ENCODE measurements at regions not wholly inside any gene's neighbourhood (a gene's known extent, or its start where the extent isn't known, plus 50 kb on each side); places are given as distances from the start of the nearest gene placed in this dataset.

DNA sequence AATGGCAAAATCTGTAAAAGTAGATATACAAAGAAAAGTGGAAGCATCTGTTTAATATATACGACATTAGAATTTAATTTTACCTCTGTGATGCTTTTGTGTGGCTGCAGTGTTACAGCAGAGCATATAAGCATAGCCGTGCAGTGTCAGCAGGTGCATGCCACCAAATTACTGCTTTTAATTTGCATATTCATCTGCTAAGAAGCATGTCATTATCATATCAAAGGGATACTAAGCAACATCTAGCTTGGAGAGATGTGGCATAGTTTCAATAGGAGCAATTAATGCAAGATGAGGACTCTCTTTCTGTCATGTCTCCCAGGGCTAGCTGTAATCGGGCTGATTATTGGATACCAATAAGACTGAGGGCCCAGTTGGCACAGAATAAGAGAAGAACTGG is 214.4 kb upstream of the SOX2 start:
- Histone ChIP-seq H3K4me3 (IDR thresholded peaks at IDR 0.05; ENCODE audit: insufficient read depth, low read depth, low read length) (no peak overlapping the region), H2AFZ (ENCODE audit: low read depth) (no peak overlapping the region), H3K27me3 (ENCODE audit: insufficient read depth, low read depth) (no peaks in the 10 kb centered on the region), H3K4me2 (no peak overlapping the region), H3K27ac (no peak overlapping the region), H3K79me2 (ENCODE audit: insufficient read depth, low read depth) (no peaks in the 10 kb centered on the region), H3K4me1 (ENCODE audit: low read depth, poor library complexity, severe bottlenecking) (no peaks in the 10 kb centered on the region), H3K9ac (no peak overlapping the region), H4K20me1 (ENCODE audit: insufficient read depth) (no peaks in the 10 kb centered on the region), H3K36me3 (ENCODE audit: insufficient read depth) (no peaks in the 10 kb centered on the region)
- TF ChIP-seq, protein P1, sequence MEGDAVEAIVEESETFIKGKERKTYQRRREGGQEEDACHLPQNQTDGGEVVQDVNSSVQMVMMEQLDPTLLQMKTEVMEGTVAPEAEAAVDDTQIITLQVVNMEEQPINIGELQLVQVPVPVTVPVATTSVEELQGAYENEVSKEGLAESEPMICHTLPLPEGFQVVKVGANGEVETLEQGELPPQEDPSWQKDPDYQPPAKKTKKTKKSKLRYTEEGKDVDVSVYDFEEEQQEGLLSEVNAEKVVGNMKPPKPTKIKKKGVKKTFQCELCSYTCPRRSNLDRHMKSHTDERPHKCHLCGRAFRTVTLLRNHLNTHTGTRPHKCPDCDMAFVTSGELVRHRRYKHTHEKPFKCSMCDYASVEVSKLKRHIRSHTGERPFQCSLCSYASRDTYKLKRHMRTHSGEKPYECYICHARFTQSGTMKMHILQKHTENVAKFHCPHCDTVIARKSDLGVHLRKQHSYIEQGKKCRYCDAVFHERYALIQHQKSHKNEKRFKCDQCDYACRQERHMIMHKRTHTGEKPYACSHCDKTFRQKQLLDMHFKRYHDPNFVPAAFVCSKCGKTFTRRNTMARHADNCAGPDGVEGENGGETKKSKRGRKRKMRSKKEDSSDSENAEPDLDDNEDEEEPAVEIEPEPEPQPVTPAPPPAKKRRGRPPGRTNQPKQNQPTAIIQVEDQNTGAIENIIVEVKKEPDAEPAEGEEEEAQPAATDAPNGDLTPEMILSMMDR (conservative IDR thresholded peaks at IDR 0.05; ENCODE audit: low read depth, low read length), result no peak

GRCh38 chr3:181493423-181493822 is 218.3 kb upstream of the SOX2 start:
- no peaks in the 10 kb centered on the region for H4K20me1 ChIP-seq (ENCODE audit: insufficient read depth)
- TF ChIP-seq, protein P1 (conservative IDR thresholded peaks at IDR 0.05; ENCODE audit: low read depth, low read length), result no peak
- H3K4me2 ChIP-seq, result no peak overlapping the region
- no peak overlapping the region for H2AFZ ChIP-seq (ENCODE audit: low read depth)
- H3K79me2 ChIP-seq (ENCODE audit: insufficient read depth, low read depth), result no peaks in the 10 kb centered on the region
- H3K36me3 ChIP-seq (ENCODE audit: insufficient read depth), result no peaks in the 10 kb centered on the region
- H3K4me1 ChIP-seq (ENCODE audit: low read depth, poor library complexity, severe bottlenecking), result no peaks in the 10 kb centered on the region
- no peak overlapping the region for H3K9ac ChIP-seq
- no peaks in the 10 kb centered on the region for H3K27me3 ChIP-seq (ENCODE audit: insufficient read depth, low read depth)
- no peak overlapping the region for H3K4me3 ChIP-seq (IDR thresholded peaks at IDR 0.05; ENCODE audit: insufficient read depth, low read depth, low read length)
- no peak overlapping the region for H3K27ac ChIP-seq

GRCh38 chr3:181488536-181488935 is 223.2 kb upstream of the SOX2 start:
- Histone ChIP-seq H3K36me3 (ENCODE audit: insufficient read depth) (no peaks in the 10 kb centered on the region), H3K4me2 (no peak overlapping the region), H3K27ac (no peak overlapping the region), H2AFZ (ENCODE audit: low read depth) (no peak overlapping the region), H3K4me1 (ENCODE audit: low read depth, poor library complexity, severe bottlenecking) (no peaks in the 10 kb centered on the region), H3K4me3 (IDR thresholded peaks at IDR 0.05; ENCODE audit: insufficient read depth, low read depth, low read length) (no peak overlapping the region), H4K20me1 (ENCODE audit: insufficient read depth) (no peaks in the 10 kb centered on the region), H3K27me3 (ENCODE audit: insufficient read depth, low read depth) (no peaks in the 10 kb centered on the region), H3K9ac (no peak overlapping the region), H3K79me2 (ENCODE audit: insufficient read depth, low read depth) (no peaks in the 10 kb centered on the region)
- TF ChIP-seq, protein P1 (conservative IDR thresholded peaks at IDR 0.05; ENCODE audit: low read depth, low read length), result no peak

- Histone ChIP-seq H3K27ac (no peak overlapping the region), H3K9ac (no peak overlapping the region), H3K79me2 (ENCODE audit: insufficient read depth, low read depth) (no peaks in the 10 kb centered on the region), H3K27me3 (ENCODE audit: insufficient read depth, low read depth) (no peaks in the 10 kb centered on the region), H2AFZ (ENCODE audit: low read depth) (no peak overlapping the region), H3K4me3 (IDR thresholded peaks at IDR 0.05; ENCODE audit: insufficient read depth, low read depth, low read length) (no peak overlapping the region), H3K36me3 (ENCODE audit: insufficient read depth) (no peaks in the 10 kb centered on the region), H3K4me2 (no peak overlapping the region), H4K20me1 (ENCODE audit: insufficient read depth) (no peaks in the 10 kb centered on the region), H3K4me1 (ENCODE audit: low read depth, poor library complexity, severe bottlenecking) (no peaks in the 10 kb centered on the region)
- TF ChIP-seq, protein P1 (conservative IDR thresholded peaks at IDR 0.05; ENCODE audit: low read depth, low read length), result no peak
Observed at GRCh38 chr3:181487236-181487978, 224.3 kb upstream of the SOX2 start.
